ENCODE measurements at regions not wholly inside any gene's neighbourhood (a gene's known extent, or its start where the extent isn't known, plus 50 kb on each side); places are given as distances from the start of the nearest gene placed in this dataset.

DNA sequence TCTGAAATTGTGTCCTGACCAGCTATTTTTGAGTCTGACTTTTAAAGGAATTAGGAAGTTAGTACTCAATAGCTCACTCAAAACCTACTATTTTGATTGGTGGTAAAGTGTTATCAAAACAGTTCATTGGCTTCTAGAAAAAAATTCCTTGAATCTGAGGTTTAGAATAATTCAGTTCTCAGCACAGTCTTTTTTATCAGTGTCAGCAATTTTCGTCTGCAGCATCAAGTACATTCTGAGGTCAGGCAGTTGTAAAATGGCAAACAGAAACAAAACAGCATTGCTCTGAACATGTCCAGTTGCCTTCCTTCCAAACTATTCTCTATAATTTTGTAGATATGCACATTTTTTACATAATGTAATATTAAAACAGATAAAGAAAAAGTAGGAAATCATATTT, 1644.1 kb downstream of the SLITRK5 start:
- TF ChIP-seq POLR2A (IDR thresholded peaks at IDR 0.05), result no peak
- no peak for TF ChIP-seq CTCF (IDR thresholded peaks at IDR 0.05)

Measured in ovary (tissue), 3 donors.